NB4 (cell line): ENCODE measurements at regions not wholly inside any gene's neighbourhood (a gene's known extent, or its start where the extent isn't known, plus 50 kb on each side); places are given as distances from the start of the nearest gene placed in this dataset.

ENCODE experiments used
- CTCF ChIP-seq: IDR thresholded peaks from one replicate; pipeline ENCODE4 v1.5.1; 2012; ENCODE audit warnings: low read depth, low read length
- MYC ChIP-seq: IDR thresholded peaks from 2 replicates; pipeline ENCODE4 v1.6.1; 2011; ENCODE audit warnings: low read depth, low read length

GRCh38 chrX:79300856-79301255 is 66.3 kb downstream of the ITM2A start:
- no peak for TF ChIP-seq CTCF
- no peak for TF ChIP-seq MYC
